HG03354 (cell line): ENCODE measurements at regions not wholly inside any gene's neighbourhood (a gene's known extent, or its start where the extent isn't known, plus 50 kb on each side); places are given as distances from the start of the nearest gene placed in this dataset.
"Not testable (repeated sequence)": the region's sequence is repeated elsewhere in the genome, so short reads cannot be mapped to it uniquely, and the experiment has no call there.

Source experiments
- ATAC-seq: cut with Tn5 transposase; IDR thresholded peaks from one replicate; pipeline ENCODE4 v1.9.1; 2021; ENCODE audit warnings: mild to moderate bottlenecking; ENCODE audit not compliant: unreplicated experiment, poor library complexity, severe bottlenecking

DNA sequence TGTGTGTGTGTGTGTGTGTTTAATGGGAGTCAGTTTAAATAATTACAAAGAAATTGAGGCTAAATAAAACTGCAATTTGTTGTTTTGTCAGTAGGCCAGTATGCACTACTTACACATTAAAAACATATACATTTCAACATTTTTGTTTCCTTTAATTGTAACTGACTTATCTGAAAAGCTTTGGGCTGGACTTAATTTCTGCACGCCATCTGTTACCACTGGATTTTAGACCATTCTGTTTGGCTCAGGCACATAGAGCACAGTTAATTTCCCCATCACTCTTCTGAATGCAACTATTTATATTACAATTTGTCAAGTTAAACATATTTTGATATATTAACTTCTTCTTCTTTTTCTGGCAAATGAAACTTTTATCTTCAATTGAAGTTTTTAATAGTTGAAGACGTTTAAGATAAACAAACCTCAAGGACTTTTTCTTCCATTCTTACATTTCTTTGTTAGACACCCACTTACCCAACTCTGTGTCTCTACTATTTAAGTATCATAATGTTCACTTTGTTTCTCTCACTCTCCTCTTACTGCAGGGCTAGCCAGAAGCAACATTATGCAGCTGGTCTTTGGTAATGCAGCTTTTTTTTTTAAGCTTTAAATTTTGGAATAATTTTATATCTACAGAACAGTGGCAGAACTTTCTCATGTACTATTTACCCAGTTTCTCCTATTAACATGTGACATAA is 253.4 kb upstream of the ANKH start:
- no peak for ATAC-seq

DNA sequence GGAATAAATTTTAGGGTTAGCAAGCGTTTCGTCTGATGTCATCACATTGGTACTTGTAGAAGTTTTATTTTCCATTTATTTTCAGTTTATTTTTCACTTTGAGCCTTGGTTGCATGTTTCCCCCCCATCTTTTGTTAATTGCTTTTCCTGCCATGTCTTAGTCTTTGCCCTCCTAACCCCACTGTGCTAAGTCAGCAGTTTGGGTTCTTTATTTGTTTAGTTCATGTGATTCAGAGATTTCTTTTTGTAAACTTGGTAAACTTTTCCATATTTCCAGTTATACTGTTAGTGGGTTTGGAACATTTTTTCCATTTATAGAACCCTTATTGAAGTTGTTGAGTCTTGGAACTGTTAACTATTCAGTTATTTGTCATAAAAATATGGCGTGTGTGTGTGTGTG is 252.9 kb upstream of the ANKH start:
- no peak for ATAC-seq

DNA sequence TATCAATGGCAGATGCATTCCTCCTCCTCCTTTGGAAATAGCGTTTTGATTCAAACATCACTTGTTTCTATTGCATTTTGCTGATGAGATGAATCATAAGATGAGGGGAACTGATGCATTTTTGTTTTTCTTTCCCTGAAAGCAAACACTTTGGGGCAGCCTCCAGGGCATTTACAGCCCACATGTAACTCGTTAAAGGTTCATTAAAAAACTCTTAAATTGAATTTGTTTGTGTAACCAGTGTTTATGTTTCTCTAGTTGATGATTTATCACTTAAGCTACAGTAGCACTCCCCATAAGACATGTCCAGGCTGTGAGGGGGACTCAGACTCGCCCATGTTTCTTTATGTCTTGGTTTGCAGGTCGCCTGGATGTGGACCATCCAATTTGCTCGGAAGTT is 246.1 kb upstream of the ANKH start:
- no peak for ATAC-seq

DNA sequence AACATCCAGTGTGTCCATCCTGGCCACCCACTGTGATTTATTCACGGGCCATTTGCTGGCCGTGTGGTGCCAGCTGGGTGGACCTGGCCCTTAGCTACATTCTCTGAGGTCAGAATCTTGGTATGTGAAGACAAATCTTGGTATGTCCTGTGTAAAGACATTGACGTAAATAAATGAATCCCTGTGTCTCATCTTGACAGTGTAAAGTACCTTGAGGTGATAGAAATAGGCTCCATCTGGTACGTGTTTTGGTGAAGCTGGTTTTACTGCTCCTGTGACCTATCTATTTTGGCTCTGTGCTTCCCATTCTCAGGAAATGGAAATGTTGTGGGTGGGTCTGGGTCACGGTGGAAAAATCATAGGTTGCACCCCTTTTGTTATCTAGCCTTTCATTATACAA is 245.4 kb upstream of the ANKH start:
- ATAC-seq: no peak

DNA sequence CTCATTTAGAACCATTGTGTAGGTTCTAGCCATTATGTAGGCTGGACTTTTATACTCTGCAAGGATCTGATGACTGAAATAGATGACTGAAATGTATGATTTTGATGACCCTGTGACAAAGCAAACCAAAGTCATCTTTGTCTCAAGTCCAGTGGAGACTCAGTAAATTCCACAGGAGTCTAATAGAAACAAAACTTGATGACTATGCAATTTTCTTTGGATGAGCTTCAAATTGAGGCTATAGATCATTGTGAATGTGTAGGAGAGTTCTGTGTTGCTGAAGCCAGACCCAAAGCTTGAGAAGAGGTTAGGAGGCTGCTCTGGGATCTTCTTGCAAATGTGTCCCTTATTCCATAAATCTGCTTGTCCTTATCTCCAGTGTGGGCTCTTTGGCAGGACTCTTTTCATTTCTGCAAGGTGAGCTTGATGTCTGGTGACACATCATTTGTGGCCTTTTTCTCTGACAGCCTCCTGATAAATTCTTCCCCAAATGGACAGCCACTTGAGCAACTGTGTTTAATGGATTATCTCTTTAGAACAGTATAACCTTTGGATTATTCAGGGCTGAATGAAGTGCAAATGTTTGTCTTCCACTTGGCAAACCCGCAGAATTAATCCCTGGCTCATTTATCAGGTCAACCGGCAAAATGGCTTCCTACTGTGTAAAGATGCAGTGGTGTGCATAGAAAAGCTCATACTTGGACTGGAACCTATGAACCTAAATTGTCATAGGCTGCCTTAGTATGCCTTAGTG is 235.1 kb upstream of the ANKH start:
- no peak for ATAC-seq

DNA sequence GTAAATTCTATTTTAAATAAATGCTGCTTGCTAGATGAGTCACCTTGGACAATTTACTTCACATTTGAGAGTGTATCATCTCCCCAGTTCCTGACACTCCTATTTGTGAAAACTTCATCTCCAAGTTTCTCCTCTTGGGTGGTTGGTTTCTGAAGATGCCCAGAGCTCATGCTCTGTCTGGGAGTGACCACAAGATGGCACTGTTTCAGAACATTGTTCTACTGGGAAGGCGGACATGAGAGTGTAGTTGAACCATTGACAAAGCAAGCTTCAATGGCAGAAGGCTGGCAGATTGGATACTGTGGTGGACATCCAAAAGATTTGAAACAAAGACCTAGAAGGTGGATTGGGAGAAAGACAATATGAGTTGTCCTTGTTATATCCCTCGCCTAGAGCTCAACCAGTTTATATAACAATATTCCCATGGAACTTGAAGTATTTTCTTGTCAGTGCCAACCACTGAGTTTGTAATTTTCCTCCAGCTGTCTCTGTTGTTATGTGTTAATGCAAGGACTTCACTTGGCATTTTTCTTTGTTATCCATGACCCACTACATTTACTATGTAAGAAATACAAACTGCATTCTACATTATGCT is 234.3 kb upstream of the ANKH start:
- peak; percentile 89 for ATAC-seq

DNA sequence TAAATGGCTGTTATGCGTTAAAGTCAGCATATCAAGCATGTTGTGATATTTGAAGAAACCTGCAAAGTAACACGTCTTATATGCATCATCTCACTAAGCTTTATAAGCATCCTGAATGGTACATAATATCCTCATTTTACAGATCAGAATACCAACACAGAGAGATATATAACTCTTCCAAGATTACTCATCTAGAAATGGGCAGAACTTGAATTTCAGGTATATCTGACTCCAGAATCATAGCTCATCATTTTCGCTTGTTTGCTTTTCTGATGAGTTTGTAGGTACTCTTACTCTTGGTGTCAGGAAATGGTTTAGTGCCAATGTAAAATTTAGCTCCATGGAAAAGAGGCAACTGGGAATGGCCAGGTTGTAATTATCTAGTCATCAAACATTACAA is 232.3 kb upstream of the ANKH start:
- ATAC-seq: no peak

DNA sequence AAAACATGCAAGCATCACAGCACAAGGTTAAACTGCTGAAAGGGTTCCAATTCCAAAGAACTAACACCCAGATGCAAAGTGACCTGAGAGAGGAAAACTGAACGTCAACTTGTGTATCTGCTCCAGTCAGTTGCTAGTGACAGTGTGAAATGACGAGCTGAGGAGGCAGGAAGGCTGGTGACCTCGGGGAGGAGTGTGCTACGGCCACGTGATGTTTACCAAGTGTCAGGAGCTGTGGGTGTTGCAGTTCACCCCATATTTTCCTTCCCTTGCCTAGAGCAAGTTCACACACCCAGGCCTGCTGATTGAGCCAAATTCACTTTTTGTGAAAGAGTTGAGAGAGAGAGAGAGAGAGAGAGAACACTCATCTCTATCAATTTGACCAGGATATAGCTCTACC is 231.6 kb upstream of the ANKH start:
- no peak for ATAC-seq

DNA sequence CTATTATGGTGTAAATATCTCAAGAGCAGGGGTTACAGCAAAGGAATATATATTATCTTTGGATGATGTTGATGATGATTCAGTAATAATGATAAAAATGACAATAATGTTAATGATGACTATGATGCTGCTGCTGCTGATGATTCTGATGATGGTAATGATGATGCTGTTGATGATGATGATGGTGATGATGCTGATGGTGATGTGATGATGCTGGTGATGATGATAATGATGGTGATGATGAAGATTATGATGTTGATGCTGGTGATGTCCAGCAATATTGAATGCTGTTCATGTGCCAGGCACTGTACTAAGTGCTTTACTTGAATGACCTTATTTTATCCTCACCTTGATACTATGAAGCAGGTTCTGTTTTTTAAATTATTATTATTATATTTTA is 226.0 kb upstream of the ANKH start:
- ATAC-seq: no peak

DNA sequence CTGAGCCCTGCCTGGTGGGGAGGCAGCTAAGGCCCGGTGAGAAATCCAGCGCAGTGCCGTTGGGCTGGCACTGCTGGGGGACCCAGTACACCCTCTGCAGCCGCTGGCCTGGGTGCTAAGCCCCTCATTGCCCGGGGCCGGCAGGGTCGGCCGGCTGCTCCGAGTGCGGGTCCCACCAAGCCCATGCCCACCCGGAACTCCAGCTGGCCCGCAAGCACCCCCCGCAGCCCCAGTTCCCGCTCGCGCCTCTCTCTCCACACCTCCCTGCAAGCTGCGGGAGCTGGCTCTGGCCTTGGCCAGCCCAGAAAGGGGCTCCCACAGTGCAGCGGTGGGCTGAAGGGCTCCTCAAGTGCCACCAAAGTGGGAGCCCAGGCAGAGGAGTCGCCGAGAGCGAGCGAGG is 225.1 kb upstream of the ANKH start:
- ATAC-seq: not testable (repeated sequence)

DNA sequence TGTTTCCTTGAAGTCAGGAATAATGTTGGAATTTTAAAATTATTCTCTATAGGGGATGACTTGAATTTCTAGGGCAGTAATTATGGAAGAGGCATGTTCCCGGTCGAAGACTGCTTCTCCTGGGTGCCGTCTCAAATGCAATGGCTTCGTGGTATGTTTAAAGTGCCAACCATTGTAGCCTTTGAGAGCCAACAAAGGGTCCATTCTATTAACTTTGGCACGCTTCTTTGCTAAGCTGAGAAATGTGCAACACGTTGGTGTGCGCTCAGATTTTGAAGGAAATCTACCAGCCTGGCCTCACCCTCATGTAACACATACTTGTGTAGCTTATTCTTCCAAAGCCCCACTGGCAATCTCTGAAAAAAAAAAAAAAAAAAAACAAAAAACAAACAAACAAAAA is 221.2 kb upstream of the ANKH start:
- ATAC-seq: no peak

DNA sequence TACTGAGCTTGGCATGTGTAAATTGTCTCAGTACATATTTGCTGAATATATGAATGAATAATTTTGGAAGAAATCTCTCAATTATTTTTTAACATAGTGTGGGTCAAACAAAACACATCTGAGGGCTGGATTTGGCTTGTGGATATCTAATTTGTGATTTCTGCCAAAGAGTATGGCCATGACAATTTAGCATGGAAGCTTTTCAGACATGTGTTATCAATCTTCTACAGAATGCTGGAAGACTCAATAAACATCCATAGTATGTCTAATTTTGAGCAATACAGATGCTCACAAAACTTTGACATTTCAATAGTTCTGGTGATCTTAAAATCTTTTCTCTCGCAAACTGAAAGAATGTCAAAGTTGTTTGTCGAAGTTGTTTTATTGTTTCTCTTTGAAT is 214.1 kb upstream of the ANKH start:
- ATAC-seq: no peak

DNA sequence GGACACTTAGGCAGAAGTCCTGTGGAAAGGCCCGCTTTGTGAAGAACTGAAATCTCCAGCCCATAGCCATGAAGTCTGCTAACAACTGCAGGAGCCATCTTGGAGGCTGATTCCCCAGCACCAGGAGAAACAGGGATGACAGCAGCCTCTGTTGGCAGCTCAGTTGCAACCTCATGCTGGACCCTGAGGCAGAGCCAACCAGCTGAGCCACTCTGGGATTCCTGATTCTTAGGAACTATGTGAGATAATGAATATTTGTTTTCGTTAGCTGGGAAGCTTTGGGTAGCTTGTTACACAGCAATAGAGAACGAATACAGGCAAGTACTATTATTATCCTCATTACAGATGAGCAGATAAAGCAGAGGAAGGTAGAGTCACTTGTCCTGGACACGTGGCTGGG is 210.5 kb upstream of the ANKH start:
- no peak for ATAC-seq

DNA sequence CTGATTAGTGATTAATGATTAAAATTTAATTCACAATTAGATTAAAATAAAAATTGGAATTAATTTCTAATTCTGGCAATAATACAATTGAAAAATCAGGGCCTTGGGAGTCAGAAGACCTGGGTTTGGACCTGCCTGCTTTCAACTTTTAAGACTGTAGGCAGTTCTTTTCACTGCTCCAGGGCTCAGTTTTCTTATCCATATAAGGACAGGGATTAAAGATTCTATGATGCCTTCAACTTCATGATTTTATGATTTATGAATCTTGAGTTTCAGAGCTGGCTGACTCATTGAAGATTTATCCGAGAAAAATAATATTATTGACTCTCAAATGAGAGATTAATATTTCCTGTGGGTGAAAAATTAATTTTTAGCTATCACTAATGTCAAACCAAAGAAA is 208.6 kb upstream of the ANKH start:
- ATAC-seq: no peak

DNA sequence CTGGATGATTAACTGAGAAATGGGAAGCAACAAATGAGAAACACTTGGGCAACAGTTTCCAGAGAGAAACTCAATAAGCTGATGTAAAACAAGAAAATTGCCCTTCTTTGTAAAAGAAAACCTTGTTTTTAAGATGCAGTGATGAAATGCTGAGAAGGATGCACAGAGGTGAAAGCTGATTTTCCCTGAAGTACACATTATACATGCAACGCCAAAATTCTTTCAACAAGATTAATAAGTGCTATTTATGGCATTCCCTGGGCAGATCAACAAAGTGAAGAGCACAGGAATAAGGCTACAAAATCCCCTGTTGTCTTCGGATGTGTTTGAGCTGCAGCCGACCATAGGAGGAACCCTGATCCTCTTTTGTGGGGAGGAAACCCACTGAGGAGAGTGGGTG is 208.0 kb upstream of the ANKH start:
- ATAC-seq: no peak

DNA sequence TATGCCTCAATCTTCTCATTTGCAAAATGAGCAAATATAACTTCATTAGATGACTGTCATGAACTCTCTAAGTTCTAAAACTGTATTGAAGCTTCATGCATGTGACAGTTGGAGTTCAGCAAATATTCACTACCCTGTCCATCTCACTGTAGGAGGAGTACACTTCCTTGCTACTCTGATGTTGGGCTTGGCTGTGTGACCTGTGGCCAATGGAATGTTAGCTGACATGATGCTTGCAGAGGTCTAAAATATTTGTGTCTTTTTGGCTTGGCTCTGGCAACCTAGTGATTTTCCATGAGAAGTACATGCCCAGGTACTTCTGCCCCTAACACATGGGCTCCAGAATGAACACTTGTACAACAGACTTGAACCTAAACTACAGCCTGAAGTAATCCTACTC is 203.1 kb upstream of the ANKH start:
- ATAC-seq: no peak

DNA sequence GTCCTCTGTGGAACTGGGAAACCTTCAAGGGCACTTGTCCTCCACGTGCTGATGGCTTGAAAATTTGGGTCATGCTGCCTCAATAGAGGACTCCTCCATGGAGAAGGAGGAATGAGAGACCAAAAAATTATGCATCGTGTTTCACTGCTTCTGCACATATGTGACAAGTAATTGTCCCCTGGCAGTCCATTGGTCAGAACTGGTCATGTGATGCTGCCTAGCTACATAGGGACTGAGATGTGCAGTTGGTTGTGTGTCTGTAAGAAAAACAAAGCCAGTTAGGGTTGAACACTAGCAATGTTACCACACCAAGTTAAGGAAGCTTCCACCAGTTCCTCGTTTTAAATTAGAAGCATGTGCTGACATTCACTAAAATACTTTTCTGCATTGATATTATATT is 201.9 kb upstream of the ANKH start:
- no peak for ATAC-seq

DNA sequence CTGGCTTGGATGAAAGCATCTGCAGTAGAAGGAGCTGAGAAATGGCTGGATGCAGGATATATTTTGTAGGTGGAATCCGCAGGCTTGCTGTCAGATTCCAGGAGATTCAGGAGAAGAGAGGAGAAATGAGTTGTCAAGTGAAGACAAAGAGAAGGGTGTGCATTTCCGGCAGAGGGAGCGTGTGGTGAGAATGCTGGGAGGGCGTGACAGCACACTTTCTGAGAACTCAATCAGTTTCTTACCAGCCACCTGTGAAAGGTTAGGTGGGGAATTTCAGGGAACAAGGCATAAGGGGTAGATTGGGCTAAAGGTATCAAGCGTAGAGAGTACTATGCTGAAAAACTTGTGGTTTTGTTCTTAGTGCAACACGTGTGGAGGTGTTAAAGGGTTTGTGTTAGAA is 199.3 kb upstream of the ANKH start:
- no peak for ATAC-seq

DNA sequence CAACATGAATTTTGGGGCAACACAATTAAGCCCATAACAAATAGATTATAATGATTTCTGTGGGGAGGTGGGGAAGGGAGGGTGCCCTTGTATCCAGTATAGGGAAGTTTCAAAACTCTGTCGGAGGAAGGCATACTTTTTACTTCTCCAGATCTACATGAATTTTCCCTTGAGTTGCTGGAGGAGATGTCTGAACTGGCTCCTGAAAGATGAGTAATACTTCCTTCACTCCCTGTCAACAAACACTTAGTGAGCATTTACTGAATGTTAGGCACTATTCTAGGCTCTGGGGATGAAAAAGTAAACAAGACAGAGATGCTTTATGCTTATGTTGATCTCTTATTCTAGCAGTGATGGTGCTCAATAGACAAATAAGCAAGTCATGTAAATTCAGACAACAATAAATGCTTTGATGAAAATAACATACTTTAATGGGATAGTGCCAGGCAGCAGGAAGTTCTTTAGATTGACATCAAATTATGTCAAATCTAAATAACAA is 197.9 kb upstream of the ANKH start:
- no peak for ATAC-seq

DNA sequence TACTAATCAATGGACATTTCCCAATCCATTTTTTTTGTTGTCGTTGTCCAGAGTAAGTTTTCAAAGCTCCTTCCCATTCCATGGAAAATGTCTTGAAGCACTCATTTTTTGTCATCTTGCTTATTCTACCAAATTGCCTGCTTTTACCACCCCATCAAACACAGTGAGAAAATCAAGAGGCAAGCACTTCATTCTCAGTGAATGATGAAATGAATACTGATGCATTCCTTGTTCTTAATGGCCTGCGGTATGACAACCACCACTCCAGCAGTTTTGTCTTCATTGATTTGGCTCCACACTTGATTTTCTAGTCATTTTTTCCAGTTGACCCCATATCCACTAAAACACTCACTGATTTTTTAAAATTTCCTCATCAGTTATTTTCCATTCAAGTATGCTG is 193.5 kb upstream of the ANKH start:
- ATAC-seq: no peak

DNA sequence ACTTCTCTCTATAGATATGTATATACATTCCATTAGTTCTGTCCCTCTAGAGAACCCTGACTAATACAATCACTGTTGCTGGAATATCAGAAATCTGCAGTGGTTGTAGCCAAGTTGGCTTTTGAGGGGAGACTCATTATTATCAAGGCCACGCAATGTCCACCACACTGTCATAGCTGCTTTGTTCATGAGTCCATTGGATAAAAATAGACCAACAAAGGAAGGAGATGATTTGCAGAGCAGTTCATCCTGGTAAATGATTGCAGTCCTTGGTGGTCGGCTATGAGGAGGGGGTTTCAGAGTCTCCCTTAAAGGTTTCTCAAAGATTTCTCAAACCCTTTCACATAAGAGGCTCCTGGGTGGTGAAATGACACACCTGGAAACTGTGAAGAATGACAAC is 192.8 kb upstream of the ANKH start:
- ATAC-seq: no peak
